ENCODE measurements at regions not wholly inside any gene's neighbourhood (a gene's known extent, or its start where the extent isn't known, plus 50 kb on each side); places are given as distances from the start of the nearest gene placed in this dataset.

DNA sequence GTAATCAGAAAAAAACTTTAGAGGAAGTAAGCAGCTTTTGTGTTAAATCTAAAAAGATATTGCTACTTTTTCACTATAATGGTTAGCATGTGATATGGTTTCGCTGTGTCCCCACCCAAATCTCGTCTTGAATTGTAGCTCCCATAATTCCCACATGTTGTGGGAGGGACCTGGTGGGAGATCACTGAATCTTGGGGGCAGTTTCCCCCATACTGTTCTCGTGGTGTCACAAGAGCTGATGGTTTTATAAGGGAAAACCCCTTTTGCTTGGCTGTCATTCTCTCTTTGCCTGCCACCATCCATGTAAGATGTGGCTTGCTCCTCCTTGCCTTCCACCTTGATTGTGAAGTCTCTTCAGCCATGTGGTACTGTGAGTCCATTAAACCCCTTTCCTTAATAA, 117.1 kb downstream of the KCNJ2 start:
- DNase-seq = no peak

DNA sequence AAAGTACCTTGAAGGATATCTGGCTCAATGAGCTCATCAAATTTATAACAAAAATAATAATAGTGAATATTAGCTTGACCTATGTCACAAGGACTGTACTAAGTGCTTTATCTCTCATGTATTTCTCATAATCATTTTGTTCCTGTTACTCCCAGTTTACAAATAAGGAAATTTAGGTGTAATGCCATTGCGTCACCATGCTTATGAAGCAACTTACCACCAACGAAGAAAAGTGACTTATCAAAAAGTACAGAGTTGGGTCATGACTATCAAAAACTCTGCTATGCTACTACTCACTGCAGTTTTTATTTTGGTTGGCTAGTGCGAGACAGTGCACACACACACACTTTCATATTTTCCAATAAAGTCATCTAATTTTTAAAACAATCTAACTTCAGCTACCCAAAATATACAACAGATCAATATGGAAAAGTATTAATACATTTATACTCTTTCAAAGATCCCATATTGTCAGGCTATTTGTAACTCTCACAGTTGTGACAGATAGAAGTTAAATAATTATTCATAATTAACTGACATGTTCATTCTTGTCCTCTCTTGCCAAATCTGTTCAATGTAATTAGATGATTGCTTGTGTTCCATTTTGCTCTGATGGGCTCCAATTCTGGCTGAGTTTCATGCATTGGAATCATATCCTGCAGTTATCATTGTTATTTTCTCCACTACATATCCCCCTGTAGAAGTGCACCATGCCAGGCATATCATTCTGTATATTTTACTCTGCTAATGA, 119.4 kb downstream of the KCNJ2 start:
- no peak for DNase-seq

DNA sequence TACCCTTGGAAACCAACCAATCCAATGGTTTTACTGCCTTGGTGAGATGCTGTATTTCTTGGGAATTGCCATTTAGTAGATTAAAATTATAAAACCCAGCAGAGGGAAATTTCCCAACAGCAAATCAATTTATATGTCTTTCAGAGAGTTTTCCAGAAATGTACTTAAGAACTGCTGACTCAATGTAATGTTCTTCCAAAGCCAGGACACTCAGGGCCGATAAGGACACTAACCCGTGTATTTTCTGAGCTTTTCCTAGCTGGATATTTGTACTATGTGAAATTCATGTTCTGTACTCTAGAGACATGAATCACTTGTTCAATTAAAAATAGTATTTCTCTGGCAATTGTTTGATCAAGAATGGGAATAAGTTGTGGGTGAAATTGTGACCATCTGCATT, 121.4 kb downstream of the KCNJ2 start:
- DNase-seq = no peak

DNA sequence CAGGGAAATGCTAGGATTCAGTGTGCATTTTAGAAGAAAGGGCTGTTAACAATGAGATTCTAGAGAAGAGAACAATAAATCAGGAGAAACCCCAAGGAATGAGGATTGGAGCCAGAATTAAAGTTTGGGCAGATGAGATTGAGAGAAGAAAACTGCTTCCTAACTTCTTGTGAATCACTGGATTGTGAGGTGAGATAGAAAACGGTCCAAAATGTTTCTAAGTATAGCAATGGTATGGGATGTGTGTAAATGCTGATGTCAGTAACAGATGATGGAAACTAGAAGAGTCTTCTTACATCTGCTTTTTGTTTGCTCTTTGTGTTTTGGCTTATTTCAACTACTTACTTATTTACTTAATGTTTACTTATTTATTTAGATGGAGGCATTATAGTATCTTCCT, 123.0 kb downstream of the KCNJ2 start:
- no peak for DNase-seq

GRCh38 chr17:70293564-70294310, 124.4 kb downstream of the KCNJ2 start:
- peak; percentile 44 for DNase-seq

DNA sequence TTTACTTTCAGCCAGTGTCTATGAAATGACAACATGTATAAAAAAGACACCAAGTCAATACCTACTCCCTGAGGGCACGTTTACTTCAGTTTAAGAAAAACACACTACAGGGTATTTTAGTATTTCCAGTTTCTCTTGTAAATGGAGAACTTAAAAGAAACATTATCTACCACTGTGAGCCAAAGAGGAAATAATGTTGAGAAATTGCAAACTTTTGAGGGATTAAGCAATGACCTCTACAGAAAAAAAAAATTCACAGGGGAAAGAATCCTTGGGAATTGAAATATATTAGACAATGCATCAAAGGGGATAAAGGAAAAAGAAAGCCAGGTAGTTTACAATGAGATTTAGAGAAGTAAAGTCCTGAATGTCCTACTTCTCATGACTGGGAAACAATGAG, 126.0 kb downstream of the KCNJ2 start:
- no peak for DNase-seq

DNA sequence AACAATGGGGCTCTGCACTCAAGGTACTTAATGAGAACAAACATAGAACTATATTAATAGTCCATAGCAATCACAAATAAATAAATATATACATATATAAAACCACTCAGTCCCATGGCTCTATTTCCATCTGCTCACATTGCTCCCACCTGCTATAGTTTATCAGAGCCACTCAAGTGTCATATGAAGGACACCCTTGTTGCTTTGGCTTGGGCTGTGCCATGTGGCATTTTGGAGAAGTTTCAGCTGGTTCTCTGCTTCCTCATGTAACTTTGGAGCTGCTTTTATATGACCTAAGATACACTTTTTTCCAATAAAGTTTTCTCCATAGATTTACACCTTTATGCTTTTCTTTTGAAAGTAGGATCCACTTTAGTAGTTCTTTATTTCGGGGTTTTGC, 126.4 kb downstream of the KCNJ2 start:
- DNase-seq = no peak

GRCh38 chr17:70296456-70296855, 127.1 kb downstream of the KCNJ2 start:
- DNase-seq = no peak

DNA sequence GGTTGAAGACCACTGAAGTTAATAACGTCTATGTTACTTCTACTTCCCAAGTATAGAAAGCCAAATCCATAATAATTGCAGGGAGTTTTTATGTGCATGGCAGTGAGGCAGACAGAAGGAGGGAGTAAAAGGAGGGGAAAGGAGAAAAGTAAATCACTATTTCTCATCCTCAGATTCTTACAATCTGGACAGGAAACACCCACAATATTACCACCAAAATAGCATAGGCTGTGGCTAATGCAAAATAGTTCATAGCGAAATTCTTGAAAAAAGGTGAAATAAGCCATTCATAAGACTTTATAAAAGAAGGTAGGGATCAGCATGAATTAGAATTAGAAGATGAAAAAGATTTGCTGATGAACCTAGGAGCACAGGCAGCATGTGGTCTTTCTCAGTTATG, 128.1 kb downstream of the KCNJ2 start:
- DNase-seq = no peak

GRCh38 chr17:70298929-70299531, 129.7 kb downstream of the KCNJ2 start:
- no peak for DNase-seq

- DNase-seq = no peak
These were observed 138.3 kb downstream of the KCNJ2 start for GRCh38 chr17:70307430-70308225.

GRCh38 chr17:70308618-70309017, 139.3 kb downstream of the KCNJ2 start:
- DNase-seq = no peak

DNA sequence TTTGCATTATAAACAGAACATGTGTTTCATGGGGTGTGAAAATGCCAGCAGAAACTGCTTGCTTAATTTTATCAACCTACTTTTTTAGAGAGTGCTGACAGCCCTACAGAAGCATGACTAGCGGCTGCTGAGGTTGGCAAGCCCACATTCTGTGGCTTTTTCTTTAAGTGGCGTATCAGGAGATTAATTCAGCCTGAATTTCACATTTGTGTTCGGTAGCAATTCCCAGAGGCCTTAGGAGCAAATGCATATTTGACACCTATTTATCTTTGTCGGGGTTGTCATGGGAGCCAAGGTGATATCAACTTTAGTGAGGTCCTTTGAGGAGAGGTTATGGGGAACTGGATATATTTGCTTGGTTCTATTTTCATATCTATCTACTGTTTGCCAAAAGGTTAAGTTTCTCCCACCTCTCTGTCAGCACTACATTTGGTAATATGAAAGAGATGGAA, 140.9 kb downstream of the KCNJ2 start:
- DNase-seq = no peak

DNA sequence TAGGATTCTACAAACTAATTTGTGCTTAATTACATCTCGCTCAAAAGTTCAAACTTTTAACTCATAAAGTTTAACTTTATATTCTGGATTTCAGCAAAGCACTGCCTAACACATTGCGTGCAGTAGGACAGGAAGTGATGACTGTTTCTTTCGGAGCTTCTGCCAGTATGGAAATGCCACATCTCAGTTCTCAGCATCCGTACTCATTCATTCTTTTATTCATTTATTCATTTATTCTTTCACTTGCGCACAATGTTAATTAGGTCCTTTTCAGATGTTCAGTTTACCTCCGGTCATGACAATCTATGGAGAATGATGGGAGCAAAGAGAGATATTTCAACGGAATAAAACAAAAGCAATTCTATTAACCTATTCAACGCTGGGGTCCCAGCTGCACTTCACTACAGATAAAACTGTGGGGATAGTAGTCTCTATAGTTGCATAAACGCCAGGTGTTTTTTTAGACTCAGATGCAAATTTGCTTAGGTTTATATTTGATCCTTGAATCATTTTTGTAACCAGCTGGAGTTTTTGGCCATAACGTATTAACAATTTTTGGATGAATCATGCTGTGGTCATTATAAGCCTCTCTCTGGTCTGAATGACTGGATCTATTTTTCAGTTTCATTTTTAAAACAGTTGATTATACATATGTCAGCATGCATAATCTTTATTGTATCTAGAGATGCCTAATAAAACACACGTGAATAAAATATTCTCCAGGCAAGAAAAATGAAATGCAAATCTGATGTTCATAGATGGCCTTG, 143.9 kb downstream of the KCNJ2 start:
- DNase-seq = peak; percentile 8

DNA sequence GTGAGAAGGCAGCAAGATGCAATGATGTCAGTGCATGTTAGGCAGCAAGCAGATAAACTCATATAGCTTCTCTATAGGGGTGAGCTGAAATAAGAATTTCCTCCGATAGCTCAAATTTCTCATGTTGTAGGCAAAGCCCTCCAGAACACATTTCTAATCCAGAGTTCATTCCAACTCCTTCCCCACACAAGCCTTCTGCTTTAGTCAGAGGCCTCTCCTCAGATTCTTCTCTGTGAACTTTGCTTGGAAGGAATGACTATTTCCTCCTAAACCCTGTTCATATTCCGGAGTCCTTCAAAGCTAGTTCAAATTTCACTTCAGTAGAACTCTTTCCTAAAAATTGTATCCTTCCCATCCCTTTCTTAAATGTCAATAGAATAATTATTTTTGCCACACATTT, 144.8 kb downstream of the KCNJ2 start:
- DNase-seq = no peak

GRCh38 chr17:70314506-70314905, 145.2 kb downstream of the KCNJ2 start:
- no peak for DNase-seq

DNA sequence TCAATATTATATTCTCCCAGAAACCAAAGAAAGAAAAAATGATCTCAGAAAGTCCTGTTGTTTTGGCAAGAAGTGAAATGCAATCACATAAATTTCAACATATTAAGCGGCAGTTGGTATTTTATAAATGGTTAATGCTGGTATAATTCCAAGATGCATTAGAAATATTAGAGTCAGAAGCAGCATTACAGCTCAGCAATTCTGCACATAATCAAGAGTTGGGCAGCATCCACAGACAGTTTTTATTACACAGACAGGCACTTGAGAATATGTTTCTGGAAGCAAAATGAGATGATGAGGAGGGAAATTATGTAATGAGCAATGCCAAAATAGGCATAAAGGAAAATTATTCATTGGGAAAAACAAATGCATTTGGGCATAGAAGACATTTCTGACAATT, 148.1 kb downstream of the KCNJ2 start:
- no peak for DNase-seq

GRCh38 chr17:70318051-70318450, 148.7 kb downstream of the KCNJ2 start:
- DNase-seq = no peak

GRCh38 chr17:70319516-70319915, 150.2 kb downstream of the KCNJ2 start:
- DNase-seq = no peak

- DNase-seq = no peak
These were observed 151.5 kb downstream of the KCNJ2 start for GRCh38 chr17:70320673-70321345.

GRCh38 chr17:70321352-70321751, 152.0 kb downstream of the KCNJ2 start:
- DNase-seq = no peak

GRCh38 chr17:70323269-70323668, 153.9 kb downstream of the KCNJ2 start:
- no peak for DNase-seq
